ENCODE measurements at regions not wholly inside any gene's neighbourhood (a gene's known extent, or its start where the extent isn't known, plus 50 kb on each side); places are given as distances from the start of the nearest gene placed in this dataset.

DNA sequence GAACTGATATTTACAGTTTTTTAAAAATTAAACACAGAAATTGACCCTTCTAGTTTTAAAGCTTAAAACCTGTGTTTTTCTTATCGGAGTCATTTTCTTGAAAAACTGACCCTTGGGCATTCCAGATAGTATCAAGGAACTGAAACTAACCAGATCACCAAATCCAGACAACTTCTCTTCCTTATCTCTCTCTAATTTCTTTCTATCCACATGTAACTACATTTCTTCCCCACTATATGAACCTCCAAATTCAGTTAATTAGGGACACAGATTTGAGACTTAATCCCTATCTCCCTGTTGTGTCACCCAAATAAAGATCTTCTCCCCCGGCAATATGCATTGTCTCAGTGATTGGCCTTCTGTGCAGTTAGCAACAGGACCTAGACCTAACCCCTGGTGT lies 1643.0 kb upstream of the CDH6 start:
- no peak for DNase-seq
- TF ChIP-seq, protein P1, sequence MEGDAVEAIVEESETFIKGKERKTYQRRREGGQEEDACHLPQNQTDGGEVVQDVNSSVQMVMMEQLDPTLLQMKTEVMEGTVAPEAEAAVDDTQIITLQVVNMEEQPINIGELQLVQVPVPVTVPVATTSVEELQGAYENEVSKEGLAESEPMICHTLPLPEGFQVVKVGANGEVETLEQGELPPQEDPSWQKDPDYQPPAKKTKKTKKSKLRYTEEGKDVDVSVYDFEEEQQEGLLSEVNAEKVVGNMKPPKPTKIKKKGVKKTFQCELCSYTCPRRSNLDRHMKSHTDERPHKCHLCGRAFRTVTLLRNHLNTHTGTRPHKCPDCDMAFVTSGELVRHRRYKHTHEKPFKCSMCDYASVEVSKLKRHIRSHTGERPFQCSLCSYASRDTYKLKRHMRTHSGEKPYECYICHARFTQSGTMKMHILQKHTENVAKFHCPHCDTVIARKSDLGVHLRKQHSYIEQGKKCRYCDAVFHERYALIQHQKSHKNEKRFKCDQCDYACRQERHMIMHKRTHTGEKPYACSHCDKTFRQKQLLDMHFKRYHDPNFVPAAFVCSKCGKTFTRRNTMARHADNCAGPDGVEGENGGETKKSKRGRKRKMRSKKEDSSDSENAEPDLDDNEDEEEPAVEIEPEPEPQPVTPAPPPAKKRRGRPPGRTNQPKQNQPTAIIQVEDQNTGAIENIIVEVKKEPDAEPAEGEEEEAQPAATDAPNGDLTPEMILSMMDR (IDR thresholded peaks at IDR 0.05), result no peak
- TF ChIP-seq POLR2AphosphoS5 (IDR thresholded peaks at IDR 0.05), result no peak
- TF ChIP-seq EP300 (IDR thresholded peaks at IDR 0.05; ENCODE audit: low read depth), result no peak
- no peak for TF ChIP-seq POLR2A (IDR thresholded peaks at IDR 0.05)
- Histone ChIP-seq H3K36me3 (no peaks in the 10 kb centered on the region), H3K27me3 (no peaks in the 10 kb centered on the region), H3K9me3 (peaks cover 7 to 19% of the 10 kb centered on the region in 2 donors), H3K4me1 (no peaks in the 10 kb centered on the region), H3K4me3 (no peak overlapping the region), H3K27ac (no peak overlapping the region)
- WGBS, 2 donors (ENCODE audit: low coverage in 1 of 2), result 40 to 76% methylated on average over 2 of the region's 2 CpGs
- in situ Hi-C loops (cut with MboI; ENCODE audit: low pct_ligation_motif_present in 1 of 4, low pct_unique_long_range_greater_than_20kb in 1 of 4, low sequenced_read_pairs in 3 of 4) (no loop called here), intact Hi-C loops (cut with DNase I; ENCODE audit: low total_unique reads) (no loop called here)

DNA sequence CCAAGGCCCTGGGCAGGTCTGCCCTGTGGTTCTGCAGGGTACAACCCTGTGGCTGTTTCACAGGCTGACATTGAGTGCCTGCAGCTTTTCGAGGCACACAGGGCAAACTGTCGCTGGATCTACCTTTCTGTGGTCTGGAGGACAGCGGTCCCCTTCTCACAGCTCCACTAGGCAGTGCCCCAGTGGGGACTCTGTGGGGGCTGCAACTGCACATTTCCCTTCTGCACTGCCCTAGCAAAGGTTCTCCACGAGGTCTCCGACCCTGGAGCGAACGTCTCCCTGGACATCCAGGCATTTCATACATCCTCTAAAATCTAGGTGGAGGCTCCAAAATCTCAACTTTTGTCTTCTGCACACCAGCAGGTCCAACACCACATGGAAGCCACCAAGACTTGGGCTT lies 1645.2 kb upstream of the CDH6 start:
- WGBS, 2 donors (ENCODE audit: low coverage in 1 of 2), result 81% methylated on average over 7 of the region's 7 CpGs; no CpG with 5 or more reads in 1 of the 2 donors
- in situ Hi-C loops (cut with MboI; ENCODE audit: low pct_ligation_motif_present in 1 of 4, low pct_unique_long_range_greater_than_20kb in 1 of 4, low sequenced_read_pairs in 3 of 4), result no loop called here
- no peak overlapping the region for H3K27ac ChIP-seq
- intact Hi-C loops (cut with DNase I; ENCODE audit: low total_unique reads), result no loop called here
- H3K9me3 ChIP-seq, result peaks cover 0 to 7% of the 10 kb centered on the region in 2 donors
- H3K36me3 ChIP-seq, result no peaks in the 10 kb centered on the region
- H3K4me3 ChIP-seq, result no peak overlapping the region
- DNase-seq, result no peak
- H3K27me3 ChIP-seq, result no peaks in the 10 kb centered on the region
- TF ChIP-seq EP300 (IDR thresholded peaks at IDR 0.05; ENCODE audit: low read depth) (no peak), POLR2AphosphoS5 (IDR thresholded peaks at IDR 0.05) (no peak), POLR2A (IDR thresholded peaks at IDR 0.05) (no peak)
- TF ChIP-seq, protein P1 (IDR thresholded peaks at IDR 0.05), result no peak
- no peaks in the 10 kb centered on the region for H3K4me1 ChIP-seq

DNA sequence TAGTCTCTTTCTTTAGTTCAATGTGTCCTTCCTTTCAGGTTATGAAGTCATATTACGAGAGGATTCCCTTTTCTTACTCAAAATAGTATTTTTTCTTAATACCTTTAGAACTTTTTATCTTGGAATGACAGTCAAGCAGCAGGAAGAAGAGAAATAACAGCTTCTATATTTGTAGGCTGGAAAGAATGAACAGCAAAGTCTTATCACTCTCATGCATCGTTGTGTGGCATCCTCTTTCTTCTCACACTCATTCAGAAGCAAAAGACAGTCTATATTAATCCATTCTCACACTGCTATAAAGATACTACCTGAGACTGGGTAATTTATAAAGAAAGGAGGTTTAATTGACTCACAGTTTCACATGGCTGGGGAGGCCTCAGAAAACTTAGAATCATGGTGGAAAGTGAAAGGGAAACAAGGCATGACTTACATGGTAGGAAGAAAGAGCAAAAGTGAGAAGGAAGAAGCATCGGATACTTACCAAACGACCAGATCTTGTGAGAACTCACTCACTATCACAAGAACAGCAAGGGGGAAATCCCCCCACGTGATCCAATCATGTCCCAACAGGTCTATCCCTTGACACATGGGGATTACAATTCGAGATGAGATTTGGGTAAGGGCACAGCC lies 1646.1 kb upstream of the CDH6 start:
- Histone ChIP-seq H3K36me3 (no peaks in the 10 kb centered on the region), H3K9me3 (no peaks in the 10 kb centered on the region), H3K27ac (no peak overlapping the region), H3K27me3 (no peaks in the 10 kb centered on the region), H3K4me1 (no peaks in the 10 kb centered on the region), H3K4me3 (no peak overlapping the region)
- no peak for DNase-seq
- WGBS, 2 donors (ENCODE audit: low coverage in 1 of 2), result 47 to 50% methylated on average over 6 of the region's 6 CpGs
- TF ChIP-seq, protein P1 (IDR thresholded peaks at IDR 0.05), result no peak
- TF ChIP-seq EP300 (IDR thresholded peaks at IDR 0.05; ENCODE audit: low read depth), result no peak
- no peak for TF ChIP-seq POLR2A (IDR thresholded peaks at IDR 0.05)
- no peak for TF ChIP-seq POLR2AphosphoS5 (IDR thresholded peaks at IDR 0.05)
- intact Hi-C loops (cut with DNase I; ENCODE audit: low total_unique reads) (no loop called here), in situ Hi-C loops (cut with MboI; ENCODE audit: low pct_ligation_motif_present in 1 of 4, low pct_unique_long_range_greater_than_20kb in 1 of 4, low sequenced_read_pairs in 3 of 4) (no loop called here)

DNA sequence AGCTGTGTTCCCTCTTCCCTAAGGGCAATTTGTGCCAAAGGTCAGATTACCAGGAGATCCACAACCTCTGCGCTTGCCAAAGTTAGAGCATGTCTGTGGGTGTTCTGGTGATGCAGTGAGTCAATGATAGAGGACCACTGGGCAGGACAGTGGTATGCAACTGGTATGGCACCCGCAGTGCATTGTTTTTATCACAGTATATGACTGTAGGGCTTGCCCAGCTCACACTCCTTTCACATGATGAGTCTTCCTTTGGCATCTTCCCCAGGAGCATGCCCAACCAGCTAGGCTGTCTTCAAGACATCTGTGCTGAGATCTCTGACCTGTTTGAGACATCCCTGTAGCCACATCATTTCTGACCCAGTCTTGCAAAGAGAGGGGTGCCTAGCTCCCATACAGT lies 1650.0 kb upstream of the CDH6 start:
- in situ Hi-C loops (cut with MboI; ENCODE audit: low pct_ligation_motif_present in 1 of 4, low pct_unique_long_range_greater_than_20kb in 1 of 4, low sequenced_read_pairs in 3 of 4), result no loop called here

DNA sequence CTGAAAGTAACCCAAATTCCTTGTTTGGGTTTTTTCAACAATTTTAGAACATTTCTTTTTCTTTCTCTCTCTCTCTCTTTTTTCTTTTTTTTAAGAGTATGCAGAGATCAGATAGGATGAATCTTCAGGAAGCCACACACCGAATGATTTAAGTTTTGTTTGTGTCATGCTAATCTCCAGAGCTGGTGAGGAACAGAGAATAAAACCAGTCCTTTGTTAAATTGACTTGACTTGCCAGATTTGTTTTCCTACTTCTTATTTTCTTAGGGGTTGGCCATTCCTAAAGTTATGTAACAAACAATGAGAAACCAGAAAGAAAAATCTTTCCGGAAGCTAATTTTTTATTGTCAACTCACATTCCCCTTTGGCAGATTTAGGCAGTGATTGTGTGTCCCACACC lies 1669.3 kb upstream of the CDH6 start:
- Histone ChIP-seq H3K36me3 (no peaks in the 10 kb centered on the region), H3K4me3 (no peak overlapping the region), H3K27ac (no peak overlapping the region), H3K9me3 (no peaks in the 10 kb centered on the region), H3K27me3 (no peaks in the 10 kb centered on the region), H3K4me1 (no peaks in the 10 kb centered on the region)
- in situ Hi-C loops (cut with MboI; ENCODE audit: low pct_ligation_motif_present in 1 of 4, low pct_unique_long_range_greater_than_20kb in 1 of 4, low sequenced_read_pairs in 3 of 4), result no loop called here
- WGBS, 2 donors (ENCODE audit: low coverage in 1 of 2), result 51 to 54% methylated on average over 2 of the region's 2 CpGs
- DNase-seq, result no peak
- intact Hi-C loops (cut with DNase I; ENCODE audit: low total_unique reads), result no loop called here
- TF ChIP-seq, protein P1 (IDR thresholded peaks at IDR 0.05), result no peak
- TF ChIP-seq POLR2AphosphoS5 (IDR thresholded peaks at IDR 0.05), result no peak
- no peak for TF ChIP-seq EP300 (IDR thresholded peaks at IDR 0.05; ENCODE audit: low read depth)

More for the DNA sequence above, 1650.0 kb upstream of the CDH6 start:
- H3K36me3 ChIP-seq, result no peaks in the 10 kb centered on the region
- no peak for TF ChIP-seq EP300 (IDR thresholded peaks at IDR 0.05; ENCODE audit: low read depth)
- no peak for TF ChIP-seq POLR2AphosphoS5 (IDR thresholded peaks at IDR 0.05)
- no peak overlapping the region for H3K27ac ChIP-seq
- peaks cover 0 to 4% of the 10 kb centered on the region in 2 donors for H3K9me3 ChIP-seq
- WGBS, 2 donors (ENCODE audit: low coverage in 1 of 2), result 60 to 90% methylated on average over 1 to 2 of the region's 2 CpGs
- DNase-seq, result no peak
- no peaks in the 10 kb centered on the region for H3K4me1 ChIP-seq
- H3K27me3 ChIP-seq, result no peaks in the 10 kb centered on the region
- no peak overlapping the region for H3K4me3 ChIP-seq
- intact Hi-C loops (cut with DNase I; ENCODE audit: low total_unique reads), result no loop called here
